ENCODE measurements at regions not wholly inside any gene's neighbourhood (a gene's known extent, or its start where the extent isn't known, plus 50 kb on each side); places are given as distances from the start of the nearest gene placed in this dataset.
"Not testable (repeated sequence)": the region's sequence is repeated elsewhere in the genome, so short reads cannot be mapped to it uniquely, and the experiment has no call there.

- Mint-ChIP-seq H3K4me1 (no peaks in the 10 kb centered on the region), H3K9me3 (no peaks in the 10 kb centered on the region), H3K4me3 (no peak overlapping the region), H3K27me3 (peaks cover 9% of the 10 kb centered on the region), H3K36me3 (ENCODE audit: low read depth) (no peaks in the 10 kb centered on the region), H3K27ac (no peak overlapping the region)
- no peak for ATAC-seq (replicated peaks)
Measured at GRCh38 chr7:152564656-152565250, 111.2 kb downstream of the XRCC2 start.

DNA sequence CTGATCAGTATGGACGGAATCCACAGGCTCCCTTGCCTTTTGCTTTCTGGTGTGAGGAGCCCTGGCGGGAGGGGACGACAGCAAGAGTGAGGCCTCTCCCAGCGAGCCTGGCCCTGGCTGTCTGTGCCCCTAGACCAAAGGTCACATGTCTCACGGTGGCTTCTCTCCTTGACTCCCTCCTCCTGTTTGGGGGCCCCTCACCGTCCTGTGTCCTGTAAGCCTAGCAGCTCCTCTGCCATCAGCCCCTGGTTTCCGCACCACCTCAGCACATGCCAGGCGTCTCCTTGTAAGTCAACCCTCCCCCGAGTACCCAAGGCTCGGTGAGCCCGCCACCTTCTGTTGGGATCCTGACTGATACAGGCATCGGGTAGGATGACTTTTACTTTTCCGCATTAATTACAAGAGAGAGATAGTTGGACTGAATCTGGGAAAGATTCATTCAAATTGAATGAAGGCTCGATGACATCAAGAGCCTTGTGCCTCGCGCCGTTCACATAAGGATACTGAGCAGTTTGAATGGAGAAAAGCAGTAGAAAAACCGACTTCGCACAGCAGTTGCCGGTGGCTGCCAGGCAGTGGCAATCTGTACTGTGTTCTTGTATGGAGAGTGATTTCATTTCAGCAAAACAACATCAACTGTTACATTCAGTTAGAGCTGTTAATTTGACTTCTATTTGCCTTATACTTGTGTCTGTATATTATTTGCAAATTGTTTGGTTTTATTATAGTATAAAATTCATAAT is 119.8 kb downstream of the XRCC2 start:
- H3K4me3 Mint-ChIP-seq = no peak overlapping the region
- no peaks in the 10 kb centered on the region for H3K4me1 Mint-ChIP-seq
- ATAC-seq (replicated peaks) = no peak
- H3K36me3 Mint-ChIP-seq (ENCODE audit: low read depth) = no peaks in the 10 kb centered on the region
- H3K27ac Mint-ChIP-seq = no peak overlapping the region
- H3K27me3 Mint-ChIP-seq = no peaks in the 10 kb centered on the region
- H3K9me3 Mint-ChIP-seq = no peaks in the 10 kb centered on the region

DNA sequence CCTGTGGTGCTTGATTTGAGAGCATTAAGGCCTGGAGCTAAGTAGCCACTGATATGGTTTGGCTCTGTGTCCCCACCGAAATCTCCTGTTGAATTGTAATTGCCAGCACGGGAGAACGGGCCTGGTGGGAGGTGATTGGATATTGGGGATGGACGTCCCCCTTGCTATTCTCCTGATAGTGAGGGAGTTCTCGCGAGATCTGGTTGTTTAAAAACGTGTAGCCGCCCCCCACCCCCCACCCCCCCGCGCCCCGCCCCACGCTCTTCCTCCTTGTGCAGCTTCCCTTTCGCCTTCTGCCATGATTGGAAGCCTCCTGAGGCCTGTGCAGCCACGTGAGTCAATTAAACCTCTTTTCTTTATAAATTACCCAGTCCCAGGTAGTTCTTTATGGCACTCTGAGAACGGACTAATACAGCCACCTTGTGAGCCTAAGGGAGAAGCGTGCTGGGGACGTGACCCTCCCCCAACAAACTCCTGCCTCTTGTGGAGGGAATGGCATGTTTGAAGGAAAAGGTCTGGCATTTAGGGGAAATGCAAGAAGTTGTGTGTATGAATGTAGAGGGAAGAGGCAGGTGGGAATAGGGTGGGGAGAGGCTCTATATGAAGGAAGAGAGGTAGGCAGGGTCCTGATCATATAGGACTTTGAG is 118.0 kb upstream of the KMT2C start:
- H3K4me1 Mint-ChIP-seq = no peaks in the 10 kb centered on the region
- no peak overlapping the region for H3K27ac Mint-ChIP-seq
- no peak for ATAC-seq (replicated peaks)
- no peaks in the 10 kb centered on the region for H3K36me3 Mint-ChIP-seq (ENCODE audit: low read depth)
- H3K9me3 Mint-ChIP-seq = no peaks in the 10 kb centered on the region
- H3K4me3 Mint-ChIP-seq = no peak overlapping the region
- no peaks in the 10 kb centered on the region for H3K27me3 Mint-ChIP-seq

DNA sequence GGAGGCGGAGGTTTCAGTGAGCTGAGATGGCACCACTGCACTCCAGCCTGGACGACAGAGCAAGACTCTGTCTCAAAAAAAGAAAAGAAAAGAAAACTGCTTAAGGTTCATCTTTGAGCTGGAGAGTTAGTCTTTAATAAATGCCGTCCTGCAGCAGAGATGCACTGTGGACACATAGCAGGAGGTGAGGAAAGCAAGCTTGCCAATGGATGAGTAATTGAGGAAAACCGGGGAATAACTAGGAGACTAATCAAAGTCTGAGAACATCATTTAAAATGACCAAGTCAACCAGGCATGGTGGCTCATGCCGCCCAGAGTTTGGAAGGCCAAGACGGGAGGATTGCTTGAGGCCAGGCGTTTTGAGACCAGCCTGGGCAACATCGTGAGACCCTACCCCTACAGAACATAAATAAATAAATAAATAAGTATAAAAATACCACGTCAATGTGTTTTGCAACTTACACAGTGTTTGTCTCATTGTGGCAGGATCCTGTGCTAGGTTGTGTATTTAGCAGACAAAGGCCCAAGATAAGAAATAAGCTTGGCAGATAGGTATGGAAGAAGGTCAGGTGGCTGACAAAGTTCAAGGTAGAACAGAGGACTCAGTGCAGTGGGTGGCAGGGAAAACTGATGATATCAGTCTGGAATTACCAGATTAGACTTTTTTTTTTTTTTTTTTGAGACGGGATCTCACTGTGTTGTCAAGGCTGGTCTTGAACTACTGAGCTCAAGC is 115.7 kb upstream of the KMT2C start:
- no peak overlapping the region for H3K27ac Mint-ChIP-seq
- no peak overlapping the region for H3K4me3 Mint-ChIP-seq
- no peaks in the 10 kb centered on the region for H3K36me3 Mint-ChIP-seq (ENCODE audit: low read depth)
- no peaks in the 10 kb centered on the region for H3K9me3 Mint-ChIP-seq
- no peaks in the 10 kb centered on the region for H3K27me3 Mint-ChIP-seq
- ATAC-seq (replicated peaks) = no peak
- H3K4me1 Mint-ChIP-seq = no peaks in the 10 kb centered on the region

GRCh38 chr7:152544971-152545619 is 109.3 kb upstream of the KMT2C start:
- H3K4me1 Mint-ChIP-seq = no peaks in the 10 kb centered on the region
- H3K9me3 Mint-ChIP-seq = no peaks in the 10 kb centered on the region
- no peaks in the 10 kb centered on the region for H3K36me3 Mint-ChIP-seq (ENCODE audit: low read depth)
- H3K27ac Mint-ChIP-seq = no peak overlapping the region
- no peaks in the 10 kb centered on the region for H3K27me3 Mint-ChIP-seq
- no peak overlapping the region for H3K4me3 Mint-ChIP-seq
- ATAC-seq (replicated peaks) = no peak

- H3K4me3 Mint-ChIP-seq = no peak overlapping the region
- H3K36me3 Mint-ChIP-seq (ENCODE audit: low read depth) = no peaks in the 10 kb centered on the region
- H3K27me3 Mint-ChIP-seq = no peaks in the 10 kb centered on the region
- ATAC-seq (replicated peaks) = no peak
- no peak overlapping the region for H3K27ac Mint-ChIP-seq
- H3K4me1 Mint-ChIP-seq = no peaks in the 10 kb centered on the region
- no peaks in the 10 kb centered on the region for H3K9me3 Mint-ChIP-seq
Measured at GRCh38 chr7:152544481-152544927, 108.7 kb upstream of the KMT2C start.

DNA sequence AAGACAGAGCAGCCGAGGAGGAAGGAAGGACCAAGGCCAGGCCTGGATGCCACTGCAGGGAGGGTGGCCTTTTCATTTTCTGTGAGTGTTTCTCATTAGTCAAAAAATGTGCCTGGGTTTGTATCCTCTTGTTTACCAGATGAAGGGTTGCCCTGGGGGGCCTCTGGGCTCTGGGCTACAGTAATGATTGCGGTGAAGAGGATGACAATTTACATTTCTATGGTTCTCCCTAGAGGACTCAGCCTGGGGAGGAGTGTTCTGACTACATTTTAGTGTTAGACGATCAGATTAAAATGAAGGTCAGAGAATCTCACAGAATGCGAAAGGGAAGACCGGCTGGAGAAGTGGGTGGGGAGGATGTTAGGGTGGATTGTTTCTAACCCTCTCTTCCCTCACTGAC is 108.0 kb upstream of the KMT2C start:
- Mint-ChIP-seq H3K4me3 (no peak overlapping the region), H3K27me3 (no peaks in the 10 kb centered on the region), H3K4me1 (no peaks in the 10 kb centered on the region), H3K27ac (no peak overlapping the region), H3K36me3 (ENCODE audit: low read depth) (no peaks in the 10 kb centered on the region), H3K9me3 (no peaks in the 10 kb centered on the region)
- ATAC-seq (replicated peaks) = no peak

DNA sequence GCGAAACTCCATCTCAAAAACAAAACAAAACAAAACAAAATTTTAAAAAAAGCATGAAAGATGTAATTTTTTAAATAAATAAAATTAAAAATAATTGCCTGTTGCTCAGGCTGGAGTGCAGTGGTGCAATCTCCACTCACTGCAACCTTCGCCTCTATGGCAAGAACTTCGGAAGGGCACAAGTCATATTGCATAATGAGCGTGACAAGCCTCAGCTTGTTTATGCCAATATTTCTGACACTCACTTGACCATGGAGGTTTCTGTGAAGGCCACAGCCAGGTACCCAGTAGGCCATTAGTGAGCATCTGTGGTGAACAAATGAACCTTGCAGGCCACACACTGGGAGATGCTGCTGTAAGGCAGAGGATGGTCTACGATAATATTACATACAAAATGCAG is 106.1 kb upstream of the KMT2C start:
- Mint-ChIP-seq H3K27ac (no peak overlapping the region), H3K27me3 (no peaks in the 10 kb centered on the region), H3K4me3 (no peak overlapping the region), H3K9me3 (no peaks in the 10 kb centered on the region), H3K4me1 (no peaks in the 10 kb centered on the region), H3K36me3 (ENCODE audit: low read depth) (no peaks in the 10 kb centered on the region)
- ATAC-seq (replicated peaks) = no peak

DNA sequence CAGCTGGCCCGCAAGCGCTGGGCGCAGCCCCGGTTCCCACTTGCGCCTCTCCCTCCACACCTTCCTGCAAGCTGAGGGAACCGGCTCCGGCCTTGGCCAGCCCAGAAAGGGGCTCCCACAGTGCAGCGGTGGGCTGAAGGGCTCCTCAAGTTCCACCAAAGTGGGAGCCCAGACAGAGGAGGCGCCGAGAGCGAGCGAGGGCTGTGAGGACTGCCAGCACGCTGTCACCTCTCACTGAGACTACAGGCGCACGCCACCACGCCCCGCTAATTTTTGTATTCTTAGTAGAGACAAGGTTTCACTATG is 103.3 kb upstream of the KMT2C start:
- H3K4me1 Mint-ChIP-seq; ATAC-seq (replicated peaks); H3K9me3 Mint-ChIP-seq: not testable (repeated sequence)

GRCh38 chr7:152538346-152539189 is 102.8 kb upstream of the KMT2C start:
- not testable (repeated sequence) for H3K9me3 Mint-ChIP-seq; ATAC-seq (replicated peaks)

More for the DNA sequence above, 103.3 kb upstream of the KMT2C start:
- H3K36me3 Mint-ChIP-seq (ENCODE audit: low read depth); H3K4me3 Mint-ChIP-seq; H3K27ac Mint-ChIP-seq; H3K27me3 Mint-ChIP-seq: not testable (repeated sequence)

DNA sequence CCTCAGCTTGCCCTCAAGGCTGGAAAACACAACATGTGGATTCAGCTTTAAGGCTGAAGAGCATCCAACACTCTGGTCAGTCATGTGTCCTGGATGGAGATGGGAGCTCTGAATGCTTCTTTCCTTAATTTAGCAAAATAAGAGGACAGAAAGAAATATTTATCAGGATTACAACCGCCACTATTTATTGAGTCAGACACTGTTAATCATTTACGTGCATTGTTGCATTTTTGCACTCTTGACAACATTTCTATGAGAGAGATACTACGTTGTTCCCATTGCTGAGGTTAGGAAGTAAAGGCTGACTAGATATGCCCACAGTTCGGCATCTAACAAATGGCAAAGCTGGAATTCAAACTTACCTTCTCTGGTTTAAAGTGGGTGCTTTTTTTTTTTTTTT is 101.8 kb upstream of the KMT2C start:
- no peaks in the 10 kb centered on the region for H3K9me3 Mint-ChIP-seq
- H3K4me1 Mint-ChIP-seq = no peaks in the 10 kb centered on the region
- no peak overlapping the region for H3K27ac Mint-ChIP-seq
- no peak for ATAC-seq (replicated peaks)
- no peaks in the 10 kb centered on the region for H3K27me3 Mint-ChIP-seq
- no peaks in the 10 kb centered on the region for H3K36me3 Mint-ChIP-seq (ENCODE audit: low read depth)
- no peak overlapping the region for H3K4me3 Mint-ChIP-seq

More at GRCh38 chr7:152538346-152539189, 102.8 kb upstream of the KMT2C start:
- not testable (repeated sequence) for H3K27me3 Mint-ChIP-seq; H3K4me1 Mint-ChIP-seq; H3K4me3 Mint-ChIP-seq; H3K27ac Mint-ChIP-seq; H3K36me3 Mint-ChIP-seq (ENCODE audit: low read depth)

DNA sequence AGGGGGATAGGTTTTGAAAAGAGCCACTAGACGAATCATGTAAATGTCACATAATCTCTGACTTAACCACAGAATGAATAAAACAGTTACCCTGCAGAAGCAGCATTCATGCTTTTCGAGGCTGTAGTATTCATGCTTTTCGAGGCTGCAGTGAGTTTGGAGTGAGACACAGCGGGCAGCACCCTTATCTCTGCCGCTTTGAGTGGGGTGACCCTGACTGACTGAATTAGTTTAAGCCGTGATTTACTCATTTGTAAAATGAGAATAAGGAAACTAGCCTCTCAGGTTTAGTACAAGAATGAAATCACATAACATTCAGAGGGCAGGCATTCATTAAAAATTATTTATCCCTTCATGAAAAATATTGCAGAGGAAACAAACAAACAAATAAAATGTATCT is 92.8 kb upstream of the KMT2C start:
- Mint-ChIP-seq H3K4me3 (no peak overlapping the region), H3K27me3 (no peaks in the 10 kb centered on the region), H3K9me3 (no peaks in the 10 kb centered on the region), H3K4me1 (no peaks in the 10 kb centered on the region), H3K36me3 (ENCODE audit: low read depth) (no peaks in the 10 kb centered on the region), H3K27ac (no peak overlapping the region)
- no peak for ATAC-seq (replicated peaks)

DNA sequence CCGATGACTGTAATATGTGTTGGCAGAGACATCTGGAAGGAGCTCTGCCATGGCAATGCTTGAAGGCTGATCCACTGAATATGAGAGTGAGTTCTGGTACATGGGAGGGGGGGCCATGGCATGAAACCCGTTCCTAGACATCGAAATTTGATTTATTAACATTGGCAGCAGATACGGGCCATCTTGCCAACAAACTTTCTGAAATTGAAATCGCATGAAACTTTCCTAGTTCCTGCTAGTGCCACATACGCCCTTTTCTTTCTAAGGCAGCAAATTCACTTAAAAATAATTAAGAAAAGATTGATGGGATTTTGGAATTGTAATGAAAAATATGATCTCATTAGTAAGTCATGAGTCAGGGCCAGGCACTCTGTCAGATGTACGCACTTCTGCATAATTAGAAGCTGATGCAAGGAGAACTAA is 91.8 kb upstream of the KMT2C start:
- no peaks in the 10 kb centered on the region for H3K27me3 Mint-ChIP-seq
- H3K4me3 Mint-ChIP-seq = no peak overlapping the region

DNA sequence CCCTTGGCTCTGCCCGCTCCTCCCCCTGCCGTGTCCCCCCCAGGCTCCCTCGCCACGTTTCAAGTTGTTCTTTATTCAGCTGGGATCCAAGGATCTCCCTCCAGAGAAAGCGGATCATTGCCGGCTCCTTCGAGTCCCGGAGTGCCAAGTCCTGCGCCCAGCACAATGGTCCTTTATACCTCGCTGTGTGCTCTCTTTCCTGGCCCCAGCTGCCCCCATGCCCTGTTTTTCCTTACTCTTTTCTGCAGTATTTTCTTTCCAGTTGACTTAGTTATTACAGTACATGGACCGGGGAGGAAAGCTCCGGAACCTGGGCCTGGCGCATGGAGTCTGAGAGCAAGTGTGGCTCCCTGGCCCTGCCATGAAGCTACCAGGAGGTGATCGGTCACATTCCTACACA is 88.1 kb upstream of the KMT2C start:
- no peak overlapping the region for H3K4me3 Mint-ChIP-seq
- no peaks in the 10 kb centered on the region for H3K36me3 Mint-ChIP-seq (ENCODE audit: low read depth)
- no peaks in the 10 kb centered on the region for H3K4me1 Mint-ChIP-seq
- ATAC-seq (replicated peaks) = no peak
- H3K27me3 Mint-ChIP-seq = no peaks in the 10 kb centered on the region
- no peaks in the 10 kb centered on the region for H3K9me3 Mint-ChIP-seq
- no peak overlapping the region for H3K27ac Mint-ChIP-seq

More for the DNA sequence above, 91.8 kb upstream of the KMT2C start:
- Mint-ChIP-seq H3K36me3 (ENCODE audit: low read depth) (no peaks in the 10 kb centered on the region), H3K9me3 (no peaks in the 10 kb centered on the region), H3K4me1 (no peaks in the 10 kb centered on the region), H3K27ac (no peak overlapping the region)
- ATAC-seq (replicated peaks) = no peak
